Neural cell (in vitro differentiated cells): ENCODE measurements at regions not wholly inside any gene's neighbourhood (a gene's known extent, or its start where the extent isn't known, plus 50 kb on each side); places are given as distances from the start of the nearest gene placed in this dataset.

Experiments used
- H2AFZ ChIP-seq: fragments of 200-600, 300-800 bp; sonication (generic), shearing (Covaris generic); 2 replicates; pipeline ENCODE4 v1.6.0; 2014; ENCODE audit warnings: low read depth, mild to moderate bottlenecking, antibody characterized with exemption, low read length, moderate library complexity
- H3F3A ChIP-seq: fragments of 200-600 bp; shearing (Covaris generic); 2 replicates; pipeline ENCODE4 v1.6.1; 2016; ENCODE audit warnings: mild to moderate bottlenecking, moderate library complexity, mixed read lengths, antibody characterized with exemption, low read length; ENCODE audit not compliant: insufficient read depth, poor library complexity, severe bottlenecking
- H3K27ac ChIP-seq: fragments of 200-600, 300-800 bp; sonication (generic), shearing (Covaris generic); 2 replicates; pipeline ENCODE4 v1.5.1; 2014; ENCODE audit warnings: mild to moderate bottlenecking, low read length, moderate library complexity
- H3K27me3 ChIP-seq: fragments of 300-800, 200-600 bp; sonication (generic), shearing (Covaris generic); 2 replicates; pipeline ENCODE4 v1.6.0; 2014; ENCODE audit warnings: mild to moderate bottlenecking, low read depth, low read length, moderate library complexity; ENCODE audit not compliant: insufficient read depth
- H3K36me3 ChIP-seq: fragments of 300-800, 200-600 bp; sonication (generic), shearing (Covaris generic); 2 replicates; pipeline ENCODE4 v1.5.1; 2014; ENCODE audit warnings: mild to moderate bottlenecking, antibody characterized with exemption, low read length, moderate library complexity; ENCODE audit not compliant: insufficient read depth
- H3K4me2 ChIP-seq: fragments of 300-800, 200-600 bp; sonication (generic), shearing (Covaris generic); 2 replicates; pipeline ENCODE4 v1.6.0; 2014; ENCODE audit warnings: mild to moderate bottlenecking, low read length
- H3K4me3 ChIP-seq: fragments of 300-800, 200-600 bp; sonication (generic), shearing (Covaris generic); 2 replicates; pipeline ENCODE4 v1.5.1; 2014; ENCODE audit warnings: mild to moderate bottlenecking, low read length, moderate library complexity
- H3K79me2 ChIP-seq: fragments of 200-600 bp; shearing (Covaris generic); replicated peaks from 2 replicates; pipeline ENCODE4 v1.6.0; 2014; ENCODE audit warnings: mild to moderate bottlenecking, low read length, moderate library complexity; ENCODE audit not compliant: insufficient read depth
- H3K9ac ChIP-seq: fragments of 300-800, 200-600 bp; sonication (generic), shearing (Covaris generic); 2 replicates; pipeline ENCODE4 v1.6.1; 2016; ENCODE audit warnings: mild to moderate bottlenecking, low read length, mixed read lengths
- H3K9me2 ChIP-seq: fragments of 200-600 bp; shearing (Covaris generic); 2 replicates; pipeline ENCODE4 v1.6.1; 2016; ENCODE audit warnings: mild to moderate bottlenecking, low read length, mixed read lengths; ENCODE audit not compliant: insufficient read depth
- H3K9me3 ChIP-seq: fragments of 200-600, 300-800 bp; sonication (generic), shearing (Covaris generic); 2 replicates; pipeline ENCODE4 v1.6.1; 2016; ENCODE audit warnings: mild to moderate bottlenecking, mixed run types, low read length, moderate library complexity, mixed read lengths
- H4K20me1 ChIP-seq: fragments of 200-600 bp; shearing (Covaris generic); 2 replicates; pipeline ENCODE4 v1.6.1; 2016; ENCODE audit warnings: mild to moderate bottlenecking, mixed run types; ENCODE audit not compliant: insufficient read depth
- EP300 ChIP-seq: fragments of 450-650 bp; conservative IDR thresholded peaks from 2 replicates; pipeline ENCODE4 v1.6.1; 2014; ENCODE audit warnings: antibody characterized with exemption, mild to moderate bottlenecking, moderate library complexity; ENCODE audit not compliant: poor library complexity, severe bottlenecking
- EZH2 ChIP-seq: fragments of 200-600, 300-800 bp; shearing (Covaris generic), sonication (generic); IDR thresholded peaks from 2 replicates; pipeline ENCODE4 v1.6.1; 2014; ENCODE audit warnings: antibody characterized with exemption, low read length, borderline replicate concordance, mild to moderate bottlenecking; ENCODE audit not compliant: insufficient read depth, poor library complexity, severe bottlenecking
- MXI1 ChIP-seq: fragments of 450-650 bp; conservative IDR thresholded peaks from 2 replicates; pipeline ENCODE4 v1.6.1; 2014; ENCODE audit warnings: antibody characterized with exemption, mild to moderate bottlenecking; ENCODE audit not compliant: poor library complexity, severe bottlenecking
- POLR2AphosphoS5 ChIP-seq: IDR thresholded peaks from 2 replicates; pipeline ENCODE4 v1.6.1; 2012
- RAD21 ChIP-seq: fragments of 450-650 bp; conservative IDR thresholded peaks from 2 replicates; pipeline ENCODE4 v1.6.1; 2014; ENCODE audit warnings: antibody characterized with exemption, mild to moderate bottlenecking, moderate library complexity
- SMC3 ChIP-seq: fragments of 450-650 bp; conservative IDR thresholded peaks from 2 replicates; pipeline ENCODE4 v1.6.1; 2014; ENCODE audit warnings: antibody characterized with exemption, mild to moderate bottlenecking, moderate library complexity; ENCODE audit not compliant: poor library complexity
- TAF1 ChIP-seq: IDR thresholded peaks from 2 replicates; pipeline ENCODE4 v1.6.1; 2012; ENCODE audit warnings: low read depth
- TF ChIP-seq, protein P1 (sequence below): IDR thresholded peaks from 2 replicates; pipeline ENCODE4 v1.6.1; 2012; ENCODE audit warnings: borderline replicate concordance
- TF ChIP-seq, protein P2 (sequence below): fragments of 450-650 bp; IDR thresholded peaks from 2 replicates; pipeline ENCODE4 v1.5.1; 2014; ENCODE audit warnings: antibody characterized with exemption, mild to moderate bottlenecking, moderate library complexity; ENCODE audit not compliant: poor library complexity, severe bottlenecking

DNA sequence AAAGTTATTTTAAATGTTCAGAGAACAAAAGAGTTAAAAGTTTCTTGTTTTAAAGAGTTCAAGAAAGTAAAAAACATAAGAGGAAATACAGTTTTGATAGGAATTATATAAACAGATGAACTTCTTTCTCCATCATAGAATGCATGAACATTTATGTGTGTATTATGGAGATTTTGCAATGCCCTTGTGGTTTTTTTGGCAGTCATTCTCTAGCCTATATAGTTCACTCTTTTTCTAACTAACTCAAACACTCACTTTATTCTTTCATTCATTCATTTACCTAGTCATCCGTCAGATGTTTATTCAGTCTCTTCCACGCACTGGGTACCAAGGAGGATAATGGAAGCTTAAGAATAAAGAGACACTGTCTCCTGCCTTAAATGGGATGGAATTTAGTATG, 195.9 kb upstream of the VLDLR start:
- no peaks in the 10 kb centered on the region for H3F3A ChIP-seq
- H3K27me3 ChIP-seq, result no peaks in the 10 kb centered on the region
- H3K27ac ChIP-seq, result no peak overlapping the region
- H3K9ac ChIP-seq, result no peak overlapping the region
- H2AFZ ChIP-seq, result no peak overlapping the region
- no peaks in the 10 kb centered on the region for H4K20me1 ChIP-seq
- H3K9me3 ChIP-seq, result no peaks in the 10 kb centered on the region
- no peak overlapping the region for H3K4me2 ChIP-seq
- H3K9me2 ChIP-seq, result no peaks in the 10 kb centered on the region
- no peaks in the 10 kb centered on the region for H3K36me3 ChIP-seq
- TF ChIP-seq SMC3 (no peak), EZH2 (no peak), TAF1 (no peak), MXI1 (no peak), EP300 (no peak), RAD21 (no peak), POLR2AphosphoS5 (no peak)
- TF ChIP-seq, protein P1, sequence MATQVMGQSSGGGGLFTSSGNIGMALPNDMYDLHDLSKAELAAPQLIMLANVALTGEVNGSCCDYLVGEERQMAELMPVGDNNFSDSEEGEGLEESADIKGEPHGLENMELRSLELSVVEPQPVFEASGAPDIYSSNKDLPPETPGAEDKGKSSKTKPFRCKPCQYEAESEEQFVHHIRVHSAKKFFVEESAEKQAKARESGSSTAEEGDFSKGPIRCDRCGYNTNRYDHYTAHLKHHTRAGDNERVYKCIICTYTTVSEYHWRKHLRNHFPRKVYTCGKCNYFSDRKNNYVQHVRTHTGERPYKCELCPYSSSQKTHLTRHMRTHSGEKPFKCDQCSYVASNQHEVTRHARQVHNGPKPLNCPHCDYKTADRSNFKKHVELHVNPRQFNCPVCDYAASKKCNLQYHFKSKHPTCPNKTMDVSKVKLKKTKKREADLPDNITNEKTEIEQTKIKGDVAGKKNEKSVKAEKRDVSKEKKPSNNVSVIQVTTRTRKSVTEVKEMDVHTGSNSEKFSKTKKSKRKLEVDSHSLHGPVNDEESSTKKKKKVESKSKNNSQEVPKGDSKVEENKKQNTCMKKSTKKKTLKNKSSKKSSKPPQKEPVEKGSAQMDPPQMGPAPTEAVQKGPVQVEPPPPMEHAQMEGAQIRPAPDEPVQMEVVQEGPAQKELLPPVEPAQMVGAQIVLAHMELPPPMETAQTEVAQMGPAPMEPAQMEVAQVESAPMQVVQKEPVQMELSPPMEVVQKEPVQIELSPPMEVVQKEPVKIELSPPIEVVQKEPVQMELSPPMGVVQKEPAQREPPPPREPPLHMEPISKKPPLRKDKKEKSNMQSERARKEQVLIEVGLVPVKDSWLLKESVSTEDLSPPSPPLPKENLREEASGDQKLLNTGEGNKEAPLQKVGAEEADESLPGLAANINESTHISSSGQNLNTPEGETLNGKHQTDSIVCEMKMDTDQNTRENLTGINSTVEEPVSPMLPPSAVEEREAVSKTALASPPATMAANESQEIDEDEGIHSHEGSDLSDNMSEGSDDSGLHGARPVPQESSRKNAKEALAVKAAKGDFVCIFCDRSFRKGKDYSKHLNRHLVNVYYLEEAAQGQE, result no peak
- TF ChIP-seq, protein P2, sequence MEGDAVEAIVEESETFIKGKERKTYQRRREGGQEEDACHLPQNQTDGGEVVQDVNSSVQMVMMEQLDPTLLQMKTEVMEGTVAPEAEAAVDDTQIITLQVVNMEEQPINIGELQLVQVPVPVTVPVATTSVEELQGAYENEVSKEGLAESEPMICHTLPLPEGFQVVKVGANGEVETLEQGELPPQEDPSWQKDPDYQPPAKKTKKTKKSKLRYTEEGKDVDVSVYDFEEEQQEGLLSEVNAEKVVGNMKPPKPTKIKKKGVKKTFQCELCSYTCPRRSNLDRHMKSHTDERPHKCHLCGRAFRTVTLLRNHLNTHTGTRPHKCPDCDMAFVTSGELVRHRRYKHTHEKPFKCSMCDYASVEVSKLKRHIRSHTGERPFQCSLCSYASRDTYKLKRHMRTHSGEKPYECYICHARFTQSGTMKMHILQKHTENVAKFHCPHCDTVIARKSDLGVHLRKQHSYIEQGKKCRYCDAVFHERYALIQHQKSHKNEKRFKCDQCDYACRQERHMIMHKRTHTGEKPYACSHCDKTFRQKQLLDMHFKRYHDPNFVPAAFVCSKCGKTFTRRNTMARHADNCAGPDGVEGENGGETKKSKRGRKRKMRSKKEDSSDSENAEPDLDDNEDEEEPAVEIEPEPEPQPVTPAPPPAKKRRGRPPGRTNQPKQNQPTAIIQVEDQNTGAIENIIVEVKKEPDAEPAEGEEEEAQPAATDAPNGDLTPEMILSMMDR, result no peak
- H3K79me2 ChIP-seq, result no peaks in the 10 kb centered on the region
- H3K4me3 ChIP-seq, result no peak overlapping the region

DNA sequence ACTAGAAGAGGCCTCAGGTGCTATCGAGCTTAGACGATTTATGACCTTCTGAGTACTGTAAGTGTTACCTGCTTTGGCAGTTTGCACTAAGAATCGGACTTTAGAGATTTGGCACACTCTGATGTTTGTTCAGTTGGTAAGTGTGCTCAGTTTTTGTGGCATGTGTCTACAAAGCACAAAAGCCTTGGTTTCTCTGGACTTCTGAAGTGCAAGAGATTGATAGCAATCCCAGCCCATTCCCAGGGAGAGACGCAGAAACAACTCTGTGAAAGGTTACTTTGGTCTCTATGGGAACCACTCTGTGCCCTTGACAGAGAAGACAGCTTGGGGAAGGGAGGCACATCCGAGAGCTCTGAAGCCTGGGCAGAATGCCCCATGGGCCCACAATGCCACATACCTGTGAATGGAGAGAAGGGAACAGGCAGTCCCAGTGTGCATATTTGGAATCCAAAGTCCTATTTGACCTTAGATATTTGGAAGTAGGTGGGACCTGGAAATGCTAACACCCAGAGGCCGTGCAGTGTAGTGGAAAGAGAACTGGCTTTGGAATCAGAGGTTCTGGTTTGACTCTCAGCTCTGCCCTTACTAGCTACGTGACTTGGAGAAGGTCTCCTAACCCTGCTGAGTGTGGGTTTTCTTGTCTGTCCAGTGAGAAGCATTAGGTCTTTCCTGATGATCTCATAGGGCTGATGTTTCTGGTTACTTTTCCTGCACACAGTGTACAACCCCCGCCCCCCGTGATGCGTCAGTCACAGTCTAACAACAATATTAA, 194.3 kb upstream of the VLDLR start:
- TF ChIP-seq EZH2 (no peak), TAF1 (no peak), POLR2AphosphoS5 (no peak), SMC3 (no peak), EP300 (no peak), MXI1 (no peak), RAD21 (no peak)
- TF ChIP-seq, protein P1, result no peak
- TF ChIP-seq, protein P2, result no peak
- Histone ChIP-seq H3K27me3 (no peaks in the 10 kb centered on the region), H3K36me3 (no peaks in the 10 kb centered on the region), H3K9ac (no peak overlapping the region), H3K9me3 (no peaks in the 10 kb centered on the region), H4K20me1 (no peaks in the 10 kb centered on the region), H3K4me3 (no peak overlapping the region), H3F3A (no peaks in the 10 kb centered on the region), H3K4me2 (no peak overlapping the region), H2AFZ (no peak overlapping the region), H3K27ac (no peak overlapping the region), H3K79me2 (no peaks in the 10 kb centered on the region), H3K9me2 (no peaks in the 10 kb centered on the region)
